ENCODE measurements at regions not wholly inside any gene's neighbourhood (a gene's known extent, or its start where the extent isn't known, plus 50 kb on each side); places are given as distances from the start of the nearest gene placed in this dataset.

- TF ChIP-seq ZNF146 (CRISPR knock-in tag; IDR thresholded peaks at IDR 0.05; ENCODE audit: unreplicated experiment) (no peak), ZC3H8 (IDR thresholded peaks at IDR 0.05) (no peak), THRA (IDR thresholded peaks at IDR 0.05) (no peak), ZKSCAN8 (CRISPR knock-in tag; IDR thresholded peaks at IDR 0.05) (peak; percentile 78; the same call in 1 of the 2 replicates), ZFX (CRISPR knock-in tag; IDR thresholded peaks at IDR 0.05) (peak; percentile 78), ZNF740 (CRISPR knock-in tag; IDR thresholded peaks at IDR 0.05) (peak; percentile 26; the same call in 1 of the 2 replicates), ZNF740 (tag; IDR thresholded peaks at IDR 0.05) (no peak; a peak in 1 of 4 replicates), SRF (CRISPR knock-in tag; IDR thresholded peaks at IDR 0.05) (peak in 1 of 2 experiments; percentile 18; a peak in 2 of 4 replicates), ZNF551 (CRISPR knock-in tag; IDR thresholded peaks at IDR 0.05) (no peak), CAMTA2 (CRISPR knock-in tag; conservative IDR thresholded peaks at IDR 0.05) (no peak), ZNF695 (CRISPR knock-in tag; IDR thresholded peaks at IDR 0.05) (no peak), TEAD4 (IDR thresholded peaks at IDR 0.05; ENCODE audit: low read length) (peak; percentile 87), TEAD4 (CRISPR knock-in tag; IDR thresholded peaks at IDR 0.05; ENCODE audit: borderline replicate concordance) (no peak), KDM1A (IDR thresholded peaks at IDR 0.05) (peak; percentile 71 to 84), ARID1B (IDR thresholded peaks at IDR 0.05) (peak; percentile 93), ZNF174 (CRISPR knock-in tag; IDR thresholded peaks at IDR 0.05) (0 out of 2 replicates have a peak, but pooled peaks have one; percentile 52)
- TF ChIP-seq, protein P1, sequence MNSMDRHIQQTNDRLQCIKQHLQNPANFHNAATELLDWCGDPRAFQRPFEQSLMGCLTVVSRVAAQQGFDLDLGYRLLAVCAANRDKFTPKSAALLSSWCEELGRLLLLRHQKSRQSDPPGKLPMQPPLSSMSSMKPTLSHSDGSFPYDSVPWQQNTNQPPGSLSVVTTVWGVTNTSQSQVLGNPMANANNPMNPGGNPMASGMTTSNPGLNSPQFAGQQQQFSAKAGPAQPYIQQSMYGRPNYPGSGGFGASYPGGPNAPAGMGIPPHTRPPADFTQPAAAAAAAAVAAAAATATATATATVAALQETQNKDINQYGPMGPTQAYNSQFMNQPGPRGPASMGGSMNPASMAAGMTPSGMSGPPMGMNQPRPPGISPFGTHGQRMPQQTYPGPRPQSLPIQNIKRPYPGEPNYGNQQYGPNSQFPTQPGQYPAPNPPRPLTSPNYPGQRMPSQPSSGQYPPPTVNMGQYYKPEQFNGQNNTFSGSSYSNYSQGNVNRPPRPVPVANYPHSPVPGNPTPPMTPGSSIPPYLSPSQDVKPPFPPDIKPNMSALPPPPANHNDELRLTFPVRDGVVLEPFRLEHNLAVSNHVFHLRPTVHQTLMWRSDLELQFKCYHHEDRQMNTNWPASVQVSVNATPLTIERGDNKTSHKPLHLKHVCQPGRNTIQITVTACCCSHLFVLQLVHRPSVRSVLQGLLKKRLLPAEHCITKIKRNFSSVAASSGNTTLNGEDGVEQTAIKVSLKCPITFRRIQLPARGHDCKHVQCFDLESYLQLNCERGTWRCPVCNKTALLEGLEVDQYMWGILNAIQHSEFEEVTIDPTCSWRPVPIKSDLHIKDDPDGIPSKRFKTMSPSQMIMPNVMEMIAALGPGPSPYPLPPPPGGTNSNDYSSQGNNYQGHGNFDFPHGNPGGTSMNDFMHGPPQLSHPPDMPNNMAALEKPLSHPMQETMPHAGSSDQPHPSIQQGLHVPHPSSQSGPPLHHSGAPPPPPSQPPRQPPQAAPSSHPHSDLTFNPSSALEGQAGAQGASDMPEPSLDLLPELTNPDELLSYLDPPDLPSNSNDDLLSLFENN (IDR thresholded peaks at IDR 0.05; ENCODE audit: low read depth in 2 of 2, low read length in 2 of 2), result peak in 1 of 2 experiments; percentile 55; a peak in 1 of 4 replicates
- TF ChIP-seq, protein P2, sequence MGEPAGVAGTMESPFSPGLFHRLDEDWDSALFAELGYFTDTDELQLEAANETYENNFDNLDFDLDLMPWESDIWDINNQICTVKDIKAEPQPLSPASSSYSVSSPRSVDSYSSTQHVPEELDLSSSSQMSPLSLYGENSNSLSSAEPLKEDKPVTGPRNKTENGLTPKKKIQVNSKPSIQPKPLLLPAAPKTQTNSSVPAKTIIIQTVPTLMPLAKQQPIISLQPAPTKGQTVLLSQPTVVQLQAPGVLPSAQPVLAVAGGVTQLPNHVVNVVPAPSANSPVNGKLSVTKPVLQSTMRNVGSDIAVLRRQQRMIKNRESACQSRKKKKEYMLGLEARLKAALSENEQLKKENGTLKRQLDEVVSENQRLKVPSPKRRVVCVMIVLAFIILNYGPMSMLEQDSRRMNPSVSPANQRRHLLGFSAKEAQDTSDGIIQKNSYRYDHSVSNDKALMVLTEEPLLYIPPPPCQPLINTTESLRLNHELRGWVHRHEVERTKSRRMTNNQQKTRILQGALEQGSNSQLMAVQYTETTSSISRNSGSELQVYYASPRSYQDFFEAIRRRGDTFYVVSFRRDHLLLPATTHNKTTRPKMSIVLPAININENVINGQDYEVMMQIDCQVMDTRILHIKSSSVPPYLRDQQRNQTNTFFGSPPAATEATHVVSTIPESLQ (CRISPR knock-in tag; IDR thresholded peaks at IDR 0.05), result no peak
- TF ChIP-seq, protein P3, sequence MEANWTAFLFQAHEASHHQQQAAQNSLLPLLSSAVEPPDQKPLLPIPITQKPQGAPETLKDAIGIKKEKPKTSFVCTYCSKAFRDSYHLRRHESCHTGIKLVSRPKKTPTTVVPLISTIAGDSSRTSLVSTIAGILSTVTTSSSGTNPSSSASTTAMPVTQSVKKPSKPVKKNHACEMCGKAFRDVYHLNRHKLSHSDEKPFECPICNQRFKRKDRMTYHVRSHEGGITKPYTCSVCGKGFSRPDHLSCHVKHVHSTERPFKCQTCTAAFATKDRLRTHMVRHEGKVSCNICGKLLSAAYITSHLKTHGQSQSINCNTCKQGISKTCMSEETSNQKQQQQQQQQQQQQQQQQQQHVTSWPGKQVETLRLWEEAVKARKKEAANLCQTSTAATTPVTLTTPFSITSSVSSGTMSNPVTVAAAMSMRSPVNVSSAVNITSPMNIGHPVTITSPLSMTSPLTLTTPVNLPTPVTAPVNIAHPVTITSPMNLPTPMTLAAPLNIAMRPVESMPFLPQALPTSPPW (CRISPR knock-in tag; IDR thresholded peaks at IDR 0.05), result peak; percentile 79
Observed at GRCh38 chr1:182257369-182258063, 134.1 kb downstream of the GLUL start (continued).

All from K562 (cell line).